ENCODE measurements at regions not wholly inside any gene's neighbourhood (a gene's known extent, or its start where the extent isn't known, plus 50 kb on each side); places are given as distances from the start of the nearest gene placed in this dataset.

DNA sequence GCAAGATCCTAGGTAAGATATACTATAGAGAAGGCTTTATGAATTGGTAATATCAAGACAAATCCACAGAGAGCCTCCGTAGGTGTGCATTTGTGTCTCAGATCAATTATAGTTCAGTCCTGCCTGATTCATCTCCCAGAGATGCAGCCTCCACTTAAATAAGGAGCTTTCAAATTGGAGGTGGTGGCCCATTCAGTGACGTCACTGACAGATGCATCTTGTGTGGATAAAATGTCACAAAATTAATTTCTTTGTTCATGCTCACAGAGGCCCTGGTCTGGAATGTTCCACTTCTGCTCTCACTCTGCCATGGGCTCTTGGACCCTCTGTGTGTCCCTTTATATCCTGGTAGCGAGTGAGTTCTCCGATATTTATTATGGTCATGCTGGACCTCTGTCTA, 157.1 kb upstream of the PRSS58 start:
- no peak for TF ChIP-seq EP300 (IDR thresholded peaks at IDR 0.05)
- TF ChIP-seq, protein P1, sequence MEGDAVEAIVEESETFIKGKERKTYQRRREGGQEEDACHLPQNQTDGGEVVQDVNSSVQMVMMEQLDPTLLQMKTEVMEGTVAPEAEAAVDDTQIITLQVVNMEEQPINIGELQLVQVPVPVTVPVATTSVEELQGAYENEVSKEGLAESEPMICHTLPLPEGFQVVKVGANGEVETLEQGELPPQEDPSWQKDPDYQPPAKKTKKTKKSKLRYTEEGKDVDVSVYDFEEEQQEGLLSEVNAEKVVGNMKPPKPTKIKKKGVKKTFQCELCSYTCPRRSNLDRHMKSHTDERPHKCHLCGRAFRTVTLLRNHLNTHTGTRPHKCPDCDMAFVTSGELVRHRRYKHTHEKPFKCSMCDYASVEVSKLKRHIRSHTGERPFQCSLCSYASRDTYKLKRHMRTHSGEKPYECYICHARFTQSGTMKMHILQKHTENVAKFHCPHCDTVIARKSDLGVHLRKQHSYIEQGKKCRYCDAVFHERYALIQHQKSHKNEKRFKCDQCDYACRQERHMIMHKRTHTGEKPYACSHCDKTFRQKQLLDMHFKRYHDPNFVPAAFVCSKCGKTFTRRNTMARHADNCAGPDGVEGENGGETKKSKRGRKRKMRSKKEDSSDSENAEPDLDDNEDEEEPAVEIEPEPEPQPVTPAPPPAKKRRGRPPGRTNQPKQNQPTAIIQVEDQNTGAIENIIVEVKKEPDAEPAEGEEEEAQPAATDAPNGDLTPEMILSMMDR (IDR thresholded peaks at IDR 0.05), result no peak
- TF ChIP-seq POLR2A (IDR thresholded peaks at IDR 0.05), result no peak
- TF ChIP-seq POLR2AphosphoS5 (IDR thresholded peaks at IDR 0.05), result no peak

Data from upper lobe of left lung (tissue), 4 donors.